ENCODE measurements at regions not wholly inside any gene's neighbourhood (a gene's known extent, or its start where the extent isn't known, plus 50 kb on each side); places are given as distances from the start of the nearest gene placed in this dataset.

GRCh38 chr5:2687746-2688145 is 63.7 kb downstream of the IRX2 start:
- ATAC-seq (no peak), DNase-seq (no peak)
- intact Hi-C loops (cut with DNase I), result no loop called here
- Histone ChIP-seq H3K27ac (no peak overlapping the region), H3K4me1 (no peaks in the 10 kb centered on the region), H3K4me3 (no peak overlapping the region), H3K9me3 (no peaks in the 10 kb centered on the region), H3K36me3 (no peaks in the 10 kb centered on the region), H3K27me3 (no peaks in the 10 kb centered on the region)
- TF ChIP-seq, protein P1, sequence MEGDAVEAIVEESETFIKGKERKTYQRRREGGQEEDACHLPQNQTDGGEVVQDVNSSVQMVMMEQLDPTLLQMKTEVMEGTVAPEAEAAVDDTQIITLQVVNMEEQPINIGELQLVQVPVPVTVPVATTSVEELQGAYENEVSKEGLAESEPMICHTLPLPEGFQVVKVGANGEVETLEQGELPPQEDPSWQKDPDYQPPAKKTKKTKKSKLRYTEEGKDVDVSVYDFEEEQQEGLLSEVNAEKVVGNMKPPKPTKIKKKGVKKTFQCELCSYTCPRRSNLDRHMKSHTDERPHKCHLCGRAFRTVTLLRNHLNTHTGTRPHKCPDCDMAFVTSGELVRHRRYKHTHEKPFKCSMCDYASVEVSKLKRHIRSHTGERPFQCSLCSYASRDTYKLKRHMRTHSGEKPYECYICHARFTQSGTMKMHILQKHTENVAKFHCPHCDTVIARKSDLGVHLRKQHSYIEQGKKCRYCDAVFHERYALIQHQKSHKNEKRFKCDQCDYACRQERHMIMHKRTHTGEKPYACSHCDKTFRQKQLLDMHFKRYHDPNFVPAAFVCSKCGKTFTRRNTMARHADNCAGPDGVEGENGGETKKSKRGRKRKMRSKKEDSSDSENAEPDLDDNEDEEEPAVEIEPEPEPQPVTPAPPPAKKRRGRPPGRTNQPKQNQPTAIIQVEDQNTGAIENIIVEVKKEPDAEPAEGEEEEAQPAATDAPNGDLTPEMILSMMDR (IDR thresholded peaks at IDR 0.05), result no peak

DNA sequence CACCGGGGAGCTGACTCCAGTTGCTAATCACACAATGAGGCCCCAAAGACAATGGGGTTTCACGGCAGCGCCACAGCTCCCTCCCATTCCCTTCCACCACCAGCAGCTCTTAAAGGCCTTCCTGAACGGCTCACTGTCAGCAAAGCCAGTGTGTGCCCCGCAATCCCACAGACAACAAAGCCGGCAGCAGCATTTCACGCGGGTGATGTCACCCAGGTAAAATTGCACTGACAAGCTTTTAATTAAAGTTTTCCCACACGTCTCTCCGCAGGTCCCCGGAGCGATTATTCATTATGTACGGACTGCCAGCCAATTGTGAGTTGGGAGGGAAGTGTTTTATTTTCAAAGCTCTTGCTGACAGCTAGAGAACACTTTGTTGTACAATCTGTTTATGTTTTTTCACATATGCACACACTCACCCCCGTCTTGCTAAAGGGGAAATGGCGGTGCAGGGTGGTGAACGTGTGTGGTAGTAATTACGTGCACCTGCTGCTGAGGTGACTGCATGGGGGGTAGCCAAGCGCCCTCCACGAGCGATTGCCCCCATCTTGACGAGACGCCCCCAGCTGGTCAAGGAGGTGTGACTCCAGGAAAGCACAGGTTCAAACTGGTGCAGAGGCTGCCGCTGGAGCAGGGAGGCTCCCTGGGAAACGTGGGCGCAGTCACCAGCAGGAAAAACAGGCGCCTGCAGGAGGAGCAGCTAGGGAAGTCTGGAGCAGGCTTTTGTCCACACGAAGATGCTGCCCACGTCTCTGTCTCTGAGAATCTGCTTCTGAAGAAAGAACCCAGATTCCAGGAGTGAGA is 65.0 kb downstream of the IRX2 start:
- Histone ChIP-seq H3K27ac (no peak overlapping the region), H3K27me3 (no peaks in the 10 kb centered on the region), H3K36me3 (no peaks in the 10 kb centered on the region), H3K4me1 (no peaks in the 10 kb centered on the region), H3K9me3 (no peaks in the 10 kb centered on the region), H3K4me3 (no peak overlapping the region)
- TF ChIP-seq, protein P1 (IDR thresholded peaks at IDR 0.05), result no peak
- ATAC-seq (no peak), DNase-seq (no peak)
- intact Hi-C loops (cut with DNase I), result no loop called here

DNA sequence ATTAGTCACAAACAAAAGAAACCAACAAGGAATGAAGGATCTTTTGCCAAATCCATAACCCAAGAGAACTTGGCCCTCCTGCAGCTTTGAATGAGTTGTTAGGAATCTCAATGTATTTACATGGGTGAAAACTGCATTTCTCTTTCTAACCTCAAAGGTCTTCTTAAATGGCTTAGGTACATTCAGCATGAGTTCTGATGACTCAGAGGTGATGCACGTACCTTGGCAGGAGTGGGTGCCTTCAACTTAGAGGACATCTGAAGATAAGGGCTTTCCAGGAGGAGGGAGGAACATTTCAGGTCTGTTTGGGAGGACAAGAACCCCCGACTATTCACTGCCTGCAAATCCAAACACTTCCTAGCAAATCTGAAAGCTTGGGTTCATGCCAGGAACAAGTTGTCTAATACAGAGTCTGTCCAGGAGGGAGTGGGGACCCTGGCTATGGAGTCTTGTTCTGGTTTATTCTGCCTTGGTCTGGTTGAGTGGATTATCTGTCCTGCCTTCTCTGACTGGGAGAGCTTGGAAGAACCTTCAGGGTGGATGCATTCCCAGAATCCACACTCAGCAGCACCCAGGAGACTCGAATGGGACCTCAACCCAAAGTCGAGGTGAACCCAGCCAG is 65.7 kb downstream of the IRX2 start:
- intact Hi-C loops (cut with DNase I), result no loop called here
- Histone ChIP-seq H3K27me3 (no peaks in the 10 kb centered on the region), H3K4me1 (no peaks in the 10 kb centered on the region), H3K9me3 (no peaks in the 10 kb centered on the region), H3K36me3 (no peaks in the 10 kb centered on the region), H3K4me3 (no peak overlapping the region), H3K27ac (no peak overlapping the region)
- peak; percentile 76 for ATAC-seq
- TF ChIP-seq, protein P1 (IDR thresholded peaks at IDR 0.05), result no peak
- DNase-seq, result no peak

DNA sequence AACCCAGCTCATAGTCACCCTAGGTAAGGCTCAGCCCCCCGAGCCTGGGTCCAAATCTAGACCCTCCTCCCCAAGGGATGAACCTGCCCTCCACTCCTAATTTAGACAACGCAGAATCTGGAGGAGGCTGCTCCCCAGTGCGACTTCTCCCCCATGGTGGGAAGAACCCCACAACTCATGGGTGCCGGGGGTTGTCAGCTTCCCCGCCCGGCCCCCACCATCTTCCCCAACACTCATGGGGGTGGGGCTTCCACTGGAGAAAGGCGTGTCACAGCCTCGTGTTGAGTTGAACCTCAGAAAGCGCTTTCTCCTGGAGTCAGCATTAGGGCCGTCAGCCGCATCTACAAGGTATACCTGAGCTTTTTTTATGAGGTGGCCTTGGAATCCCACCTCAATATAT is 66.9 kb downstream of the IRX2 start:
- intact Hi-C loops (cut with DNase I), result no loop called here
- no peaks in the 10 kb centered on the region for H3K9me3 ChIP-seq
- H3K4me1 ChIP-seq, result no peaks in the 10 kb centered on the region
- no peaks in the 10 kb centered on the region for H3K27me3 ChIP-seq
- H3K36me3 ChIP-seq, result no peaks in the 10 kb centered on the region
- H3K27ac ChIP-seq, result no peak overlapping the region
- DNase-seq (no peak), ATAC-seq (no peak)
- H3K4me3 ChIP-seq, result no peak overlapping the region
- TF ChIP-seq, protein P1 (IDR thresholded peaks at IDR 0.05), result no peak

DNA sequence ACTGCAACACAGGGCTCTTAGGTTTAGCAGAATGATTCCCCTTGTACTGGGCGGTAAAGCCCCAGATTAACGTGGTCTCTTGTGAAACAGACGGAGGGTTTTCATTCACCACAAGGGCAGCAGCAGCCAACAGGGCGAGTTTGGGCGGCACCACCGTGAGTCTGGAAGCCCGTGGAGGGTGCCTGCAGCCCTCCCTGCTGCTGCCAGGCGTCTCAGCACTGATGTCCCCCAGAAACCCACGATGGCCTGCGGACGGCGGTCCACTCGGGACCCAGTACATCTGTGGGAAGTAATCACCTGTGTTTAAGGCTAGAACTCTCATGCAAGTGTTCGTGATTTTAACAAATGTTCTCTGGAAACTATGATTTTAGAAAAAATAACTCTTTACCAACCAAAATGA is 67.8 kb downstream of the IRX2 start:
- intact Hi-C loops (cut with DNase I), result no loop called here
- DNase-seq (no peak), ATAC-seq (no peak)
- Histone ChIP-seq H3K36me3 (no peaks in the 10 kb centered on the region), H3K9me3 (no peaks in the 10 kb centered on the region), H3K4me3 (no peak overlapping the region), H3K27ac (no peak overlapping the region), H3K4me1 (no peaks in the 10 kb centered on the region), H3K27me3 (no peaks in the 10 kb centered on the region)
- TF ChIP-seq, protein P1 (IDR thresholded peaks at IDR 0.05), result no peak

Data from upper lobe of right lung (tissue), 1 donor.